SK-N-SH treated with all-trans-retinoic acid at 6 μM for 48 hours (cell line): ENCODE measurements at regions not wholly inside any gene's neighbourhood (a gene's known extent, or its start where the extent isn't known, plus 50 kb on each side); places are given as distances from the start of the nearest gene placed in this dataset.

ENCODE experiments used
- ATAC-seq: fragments of 200-7000 bp; cut with Tn5 transposase; 3 replicates; pipeline ENCODE4 v1.9.1; 2020; ENCODE audit warnings: mild to moderate bottlenecking, moderate library complexity
- BACH2 ChIP-seq: fragments of 250-450 bp; sonication (Bioruptor Pico); IDR thresholded peaks from 2 replicates; pipeline ENCODE4 v1.9.0; 2021; ENCODE audit warnings: mild to moderate bottlenecking, borderline replicate concordance
- ESRRG ChIP-seq: fragments of 250-450 bp; sonication (Bioruptor Pico); IDR thresholded peaks from 2 replicates; pipeline ENCODE4 v1.6.1; 2021; ENCODE audit warnings: mild to moderate bottlenecking
- GLIS3 ChIP-seq: fragments of 250-450 bp; sonication (Bioruptor Pico); IDR thresholded peaks from 2 replicates; pipeline ENCODE4 v1.5.0; 2020; ENCODE audit warnings: mild to moderate bottlenecking, moderate library complexity
- POU6F1 ChIP-seq: fragments of 250-450 bp; sonication (Bioruptor Pico); IDR thresholded peaks from 2 replicates; pipeline ENCODE4 v1.8.0; 2021; ENCODE audit warnings: low read depth, mild to moderate bottlenecking, moderate library complexity, borderline replicate concordance
- PPARA ChIP-seq: fragments of 250-450 bp; sonication (Bioruptor Pico); IDR thresholded peaks from 2 replicates; pipeline ENCODE4 v1.5.0; 2020; ENCODE audit warnings: mild to moderate bottlenecking, borderline replicate concordance
- RARB ChIP-seq: fragments of 250-450 bp; sonication (Bioruptor Pico); IDR thresholded peaks from 2 replicates; pipeline ENCODE4 v1.8.0; 2021; ENCODE audit warnings: mild to moderate bottlenecking, moderate library complexity
- TCF4 ChIP-seq: fragments of 250-450 bp; sonication (Bioruptor Pico); IDR thresholded peaks from 2 replicates; pipeline ENCODE4 v1.8.0; 2021; ENCODE audit warnings: mild to moderate bottlenecking, moderate library complexity, borderline replicate concordance
- TOX ChIP-seq: fragments of 250-450 bp; sonication (Bioruptor Pico); IDR thresholded peaks from 2 replicates; pipeline ENCODE4 v1.8.0; 2021; ENCODE audit warnings: mild to moderate bottlenecking, moderate library complexity, borderline replicate concordance
- ZC3H10 ChIP-seq: fragments of 250-450 bp; sonication (Bioruptor Pico); IDR thresholded peaks from 2 replicates; pipeline ENCODE4 v1.5.1; 2021; ENCODE audit warnings: mild to moderate bottlenecking, moderate library complexity
- ZFP3 ChIP-seq: fragments of 250-450 bp; sonication (Bioruptor Pico); IDR thresholded peaks from 2 replicates; pipeline ENCODE4 v1.5.0; 2020; ENCODE audit warnings: mild to moderate bottlenecking, moderate library complexity
- TF ChIP-seq, protein P1 (sequence below): fragments of 250-450 bp; sonication (Bioruptor Pico); IDR thresholded peaks from 2 replicates; pipeline ENCODE4 v1.8.0; 2020; ENCODE audit warnings: mild to moderate bottlenecking, moderate library complexity, borderline replicate concordance

GRCh38 chr1:67634396-67634935, 50.5 kb upstream of the GADD45A start:
- no peak for ATAC-seq
- TF ChIP-seq TCF4 (CRISPR knock-in tag), result no peak
- no peak for TF ChIP-seq ZC3H10 (CRISPR knock-in tag)
- no peak for TF ChIP-seq ZFP3 (CRISPR knock-in tag)
- TF ChIP-seq, protein P1, sequence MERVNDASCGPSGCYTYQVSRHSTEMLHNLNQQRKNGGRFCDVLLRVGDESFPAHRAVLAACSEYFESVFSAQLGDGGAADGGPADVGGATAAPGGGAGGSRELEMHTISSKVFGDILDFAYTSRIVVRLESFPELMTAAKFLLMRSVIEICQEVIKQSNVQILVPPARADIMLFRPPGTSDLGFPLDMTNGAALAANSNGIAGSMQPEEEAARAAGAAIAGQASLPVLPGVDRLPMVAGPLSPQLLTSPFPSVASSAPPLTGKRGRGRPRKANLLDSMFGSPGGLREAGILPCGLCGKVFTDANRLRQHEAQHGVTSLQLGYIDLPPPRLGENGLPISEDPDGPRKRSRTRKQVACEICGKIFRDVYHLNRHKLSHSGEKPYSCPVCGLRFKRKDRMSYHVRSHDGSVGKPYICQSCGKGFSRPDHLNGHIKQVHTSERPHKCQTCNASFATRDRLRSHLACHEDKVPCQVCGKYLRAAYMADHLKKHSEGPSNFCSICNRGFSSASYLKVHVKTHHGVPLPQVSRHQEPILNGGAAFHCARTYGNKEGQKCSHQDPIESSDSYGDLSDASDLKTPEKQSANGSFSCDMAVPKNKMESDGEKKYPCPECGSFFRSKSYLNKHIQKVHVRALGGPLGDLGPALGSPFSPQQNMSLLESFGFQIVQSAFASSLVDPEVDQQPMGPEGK (CRISPR knock-in tag), result no peak
- no peak for TF ChIP-seq TOX (CRISPR knock-in tag)
- no peak for TF ChIP-seq ESRRG (CRISPR knock-in tag)
- no peak for TF ChIP-seq POU6F1 (CRISPR knock-in tag)
- no peak for TF ChIP-seq BACH2 (CRISPR knock-in tag)
- TF ChIP-seq RARB (CRISPR knock-in tag), result no peak
- no peak for TF ChIP-seq PPARA (CRISPR knock-in tag)

DNA sequence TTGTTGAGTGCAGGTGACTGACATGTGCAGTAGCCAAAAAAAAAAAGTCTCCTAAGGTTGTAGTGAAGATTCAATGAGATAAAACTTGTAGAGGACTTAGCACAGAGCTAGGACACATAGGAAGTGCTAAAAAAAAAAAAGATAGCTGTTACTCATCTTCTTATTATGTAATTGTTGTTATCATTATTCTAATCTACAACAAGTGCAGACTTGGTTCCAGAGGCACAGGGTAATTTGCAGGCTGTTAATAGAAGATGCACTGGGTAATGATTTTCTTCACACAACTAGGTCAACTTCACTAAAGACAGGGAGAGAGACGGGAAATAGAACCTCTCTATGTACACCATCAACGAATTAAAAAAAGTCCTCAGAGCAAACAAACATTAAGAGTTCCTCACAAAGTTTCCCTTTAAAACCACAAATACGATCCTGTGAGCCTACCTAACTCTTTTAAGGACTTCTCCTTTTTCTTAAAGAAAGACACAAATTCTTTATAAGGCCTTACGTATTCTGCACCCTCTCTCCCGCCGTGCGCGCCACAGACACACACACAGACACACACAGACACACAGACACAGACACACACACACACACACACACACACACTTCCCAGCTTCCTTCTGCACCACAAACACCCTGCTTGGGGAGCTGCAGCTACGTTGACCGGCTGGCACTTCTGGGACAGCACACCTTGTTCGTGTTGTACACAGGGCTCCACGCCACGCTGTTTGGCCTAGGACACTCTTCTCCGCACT, 49.8 kb upstream of the GADD45A start:
- TF ChIP-seq BACH2 (CRISPR knock-in tag) (no peak), POU6F1 (CRISPR knock-in tag) (no peak), TOX (CRISPR knock-in tag) (no peak), GLIS3 (CRISPR knock-in tag) (no peak)
- no peak for ATAC-seq
